ENCODE measurements at regions not wholly inside any gene's neighbourhood (a gene's known extent, or its start where the extent isn't known, plus 50 kb on each side); places are given as distances from the start of the nearest gene placed in this dataset.
"Not testable (repeated sequence)": the region's sequence is repeated elsewhere in the genome, so short reads cannot be mapped to it uniquely, and the experiment has no call there.

- not testable (repeated sequence) for DNase-seq
These were observed 59.6 kb upstream of the DMRTB1 start for GRCh38 chr1:53399370-53400133.

- no peak for DNase-seq
These were observed 58.2 kb upstream of the DMRTB1 start for GRCh38 chr1:53400761-53401674.

- DNase-seq = peak in 1 of 2 donors; percentile 18
These were observed 57.1 kb upstream of the DMRTB1 start for GRCh38 chr1:53401813-53402745.

GRCh38 chr1:53402891-53403655, 56.1 kb upstream of the DMRTB1 start:
- DNase-seq = no peak

- DNase-seq = no peak
These were observed 53.5 kb upstream of the DMRTB1 start for GRCh38 chr1:53405737-53406136.

GRCh38 chr1:53406551-53407235, 52.5 kb upstream of the DMRTB1 start:
- DNase-seq = no peak

GRCh38 chr1:53408013-53408754, 51.0 kb upstream of the DMRTB1 start:
- DNase-seq = no peak

GRCh38 chr1:53408755-53409129, 50.5 kb upstream of the DMRTB1 start:
- DNase-seq = no peak

- DNase-seq = no peak
These were observed 50.0 kb upstream of the DMRTB1 start for GRCh38 chr1:53409233-53409632.

Measured in CD4-positive, alpha-beta T cell treated with Interleukin-1 beta for 1 hour (primary cell).